NCI-H1694 (cell line): ENCODE measurements at regions not wholly inside any gene's neighbourhood (a gene's known extent, or its start where the extent isn't known, plus 50 kb on each side); places are given as distances from the start of the nearest gene placed in this dataset.

Experiments used
- DNase-seq: peaks from one replicate; lab custom pipeline; 2025; lab: John Stamatoyannopoulos, UW

DNA sequence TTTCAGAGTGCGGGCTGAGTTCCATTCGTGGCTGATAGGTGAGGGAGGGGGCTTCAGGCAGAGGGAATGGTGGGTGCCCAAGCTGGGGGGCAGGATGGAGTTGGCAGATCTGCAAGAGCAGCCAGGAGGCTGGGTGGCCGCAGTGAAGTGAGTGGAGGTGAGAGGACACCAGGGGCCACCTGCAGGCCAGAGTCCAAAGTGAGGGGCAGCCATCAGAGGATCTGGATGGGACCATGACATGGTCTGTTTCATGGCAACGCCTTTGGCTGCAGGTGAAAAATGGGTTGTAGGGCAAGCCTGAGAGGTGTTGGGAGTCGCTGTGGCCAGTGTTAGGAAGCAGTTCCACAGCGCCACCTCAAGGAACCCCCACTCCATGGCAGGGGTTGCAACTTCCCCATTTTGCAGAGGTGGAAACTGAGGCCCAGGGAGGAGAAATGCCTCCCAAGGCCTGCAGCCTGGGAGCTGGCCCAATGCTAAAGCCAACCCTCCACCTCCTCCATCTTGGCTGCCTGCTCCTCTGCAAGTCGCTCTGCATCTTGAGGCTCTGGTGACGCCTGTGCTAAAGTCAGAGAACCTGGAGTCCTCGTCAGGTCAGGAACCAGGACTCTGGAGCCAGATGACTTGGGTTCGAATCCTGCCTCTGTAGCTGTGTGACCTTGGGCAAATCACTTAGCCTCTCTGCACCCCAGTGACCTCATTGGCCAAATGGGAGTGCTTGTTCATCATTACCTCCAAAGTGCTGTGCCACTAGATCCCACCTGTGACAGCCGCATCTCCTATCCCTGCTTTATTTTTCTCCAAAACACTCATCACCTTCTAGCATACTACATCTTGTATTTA lies 153.8 kb downstream of the CEBPB start:
- no peak for DNase-seq

DNA sequence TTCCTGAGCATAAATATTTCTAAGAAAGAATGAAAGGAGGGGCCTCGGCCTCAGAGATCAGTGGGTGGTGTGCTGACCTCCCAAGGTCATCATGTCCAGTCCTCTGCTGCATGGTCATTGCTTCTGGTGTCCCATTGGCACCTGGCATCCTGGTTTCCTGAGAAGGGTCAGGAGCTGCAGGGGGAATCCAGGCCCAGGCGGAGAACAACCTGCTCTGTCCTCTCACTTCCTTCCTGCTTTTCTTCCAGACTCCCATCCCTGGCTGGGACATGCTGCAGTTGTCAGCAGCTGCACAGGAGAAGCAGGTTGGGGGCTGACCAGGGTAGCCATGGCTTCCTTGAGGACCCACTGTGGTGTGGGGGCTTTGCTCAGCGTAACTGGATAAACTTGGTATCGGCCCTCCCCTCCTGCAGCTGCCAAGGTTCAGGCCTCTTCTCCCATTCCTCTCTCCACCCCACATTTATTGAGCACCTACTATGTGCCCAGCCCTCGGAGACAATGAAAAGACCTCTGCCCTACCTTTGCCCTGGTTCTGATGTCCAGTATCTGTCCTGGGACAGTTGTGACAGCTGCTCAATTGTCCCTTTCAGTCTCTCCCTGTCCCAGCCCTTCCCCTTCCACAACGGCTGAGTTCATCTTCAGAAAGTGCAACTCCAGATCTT lies 155.2 kb downstream of the CEBPB start:
- no peak for DNase-seq

DNA sequence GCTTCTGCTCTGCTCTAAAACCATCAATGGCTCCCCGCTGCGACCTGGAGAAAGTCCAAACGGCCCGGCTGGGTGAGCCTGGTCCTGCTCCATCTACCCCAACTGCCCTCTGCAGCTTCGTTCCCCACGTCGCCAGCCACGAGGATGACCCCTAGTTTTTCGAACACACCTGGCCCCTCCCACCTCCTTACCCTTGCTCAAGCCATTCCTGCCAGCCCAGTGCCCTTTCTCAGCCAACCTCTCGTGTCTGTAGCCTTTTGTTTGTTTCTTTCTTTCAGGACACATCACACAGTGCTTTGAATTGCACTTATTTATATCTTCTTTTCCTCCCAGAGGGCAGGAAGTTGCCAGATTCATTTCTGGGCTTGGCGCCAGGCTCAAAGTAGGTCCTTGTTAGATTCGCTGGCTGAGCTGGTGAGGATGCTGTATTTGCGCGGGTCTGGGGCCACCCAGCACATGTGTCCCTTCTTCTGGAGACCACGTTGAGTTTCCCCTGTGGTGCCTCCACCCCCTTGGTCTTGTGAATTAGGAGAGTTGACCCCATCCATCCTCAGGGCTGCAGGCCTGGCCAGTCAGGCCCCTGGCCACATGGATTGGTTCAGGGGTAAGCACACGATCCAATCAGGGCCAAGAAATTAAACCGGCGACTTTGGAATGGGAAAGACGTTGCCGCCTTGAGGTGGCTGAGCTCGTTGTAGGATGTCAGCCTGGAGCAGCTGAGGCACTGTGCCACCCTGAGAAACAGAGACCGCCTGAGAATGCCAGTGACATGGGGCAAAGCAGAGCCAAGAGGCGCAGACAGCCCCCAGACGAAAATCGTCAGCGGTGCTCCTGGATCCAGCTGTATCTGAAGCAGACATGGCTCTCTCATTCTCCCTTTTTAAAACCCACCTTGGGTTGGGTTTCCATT lies 156.0 kb downstream of the CEBPB start:
- DNase-seq: peak; percentile 46

DNA sequence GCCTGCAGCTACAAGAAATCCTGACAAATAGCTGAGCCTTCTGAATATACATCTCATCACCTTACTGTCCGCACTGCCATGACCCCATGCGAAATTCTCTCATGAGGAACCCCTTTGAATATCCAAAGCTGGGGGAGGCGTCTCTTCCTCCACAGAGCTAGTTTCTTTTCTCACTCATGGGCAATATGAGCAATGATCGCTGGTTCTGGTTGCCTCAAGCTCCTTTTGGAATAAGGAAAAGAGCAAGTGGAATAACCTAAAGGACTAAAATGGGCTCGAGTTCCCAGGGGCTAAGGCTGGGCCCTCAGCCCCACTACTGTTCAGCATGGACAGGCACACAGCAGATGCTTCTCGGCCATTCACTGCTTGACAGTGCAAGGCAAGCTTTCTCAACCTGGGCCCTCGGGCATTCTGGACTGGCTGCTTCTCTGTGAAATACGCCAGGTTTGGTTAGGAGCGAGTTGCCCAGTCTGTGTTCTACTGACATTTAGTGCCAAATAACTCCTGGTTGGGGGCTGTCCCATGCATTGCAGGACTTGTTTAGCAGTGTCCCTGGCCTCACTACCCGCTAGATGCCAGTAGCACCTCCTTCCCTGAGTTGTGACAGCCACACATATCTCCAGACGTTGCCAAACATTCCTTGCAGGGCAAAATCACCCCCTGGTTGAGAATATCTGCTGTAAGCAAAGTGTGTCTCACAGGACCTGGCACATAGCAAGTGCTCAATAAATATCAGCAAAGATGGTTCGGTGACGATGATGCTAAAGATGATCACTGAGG lies 156.8 kb downstream of the CEBPB start:
- no peak for DNase-seq

DNA sequence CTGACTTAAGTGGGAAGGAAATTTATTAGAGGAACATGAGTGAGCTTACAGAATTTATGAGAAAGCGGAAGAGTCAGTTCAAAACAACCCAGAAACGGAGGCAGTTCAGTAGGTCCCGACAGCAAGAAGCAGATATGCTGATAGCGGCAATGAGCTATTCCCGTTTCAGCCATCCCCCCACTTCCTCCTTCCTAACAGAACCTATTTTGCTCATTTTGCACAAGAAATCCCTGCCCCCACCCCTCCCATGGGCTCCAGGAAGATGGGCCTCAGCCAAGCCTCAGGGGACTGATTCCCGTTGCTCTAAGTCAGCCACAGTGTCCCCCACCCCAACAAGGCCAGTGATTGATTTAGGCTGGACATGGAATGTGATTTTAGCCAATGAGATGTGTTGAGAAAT lies 157.5 kb downstream of the CEBPB start:
- DNase-seq: no peak

DNA sequence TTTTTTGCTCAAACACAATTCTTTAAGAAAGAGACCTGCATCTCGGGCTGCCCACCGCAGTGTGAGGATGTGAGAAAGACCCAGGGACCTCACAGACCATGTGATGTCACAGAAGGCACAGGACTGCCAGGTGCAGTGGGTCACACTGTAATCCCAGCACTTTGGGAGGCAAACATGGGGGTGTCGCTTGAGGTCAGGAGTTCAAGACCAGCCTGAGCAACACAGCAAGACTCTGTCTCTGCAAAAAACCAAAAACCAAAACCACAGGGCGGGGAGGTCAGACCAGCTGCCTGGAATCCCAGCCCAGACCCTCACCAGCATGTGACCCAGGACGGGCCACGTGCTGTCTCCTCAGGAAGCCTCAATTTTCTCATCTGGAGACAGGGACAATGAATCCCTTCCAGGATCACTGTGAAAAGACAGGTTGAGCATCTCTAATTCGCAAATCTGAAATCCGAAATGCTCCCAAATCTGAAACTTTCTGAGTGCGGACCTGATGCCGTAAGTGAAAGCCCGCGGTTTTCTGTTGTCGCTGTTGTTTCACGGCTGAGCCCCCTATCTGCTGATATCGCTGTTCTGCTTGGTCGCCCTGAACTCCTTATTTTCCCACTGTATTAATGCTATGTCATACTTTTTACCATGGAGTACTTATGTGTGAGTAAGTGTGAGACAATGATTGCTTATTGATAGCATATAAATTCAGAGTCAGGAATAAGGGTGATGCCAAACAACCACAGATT lies 159.5 kb upstream of the PTPN1 start:
- no peak for DNase-seq

DNA sequence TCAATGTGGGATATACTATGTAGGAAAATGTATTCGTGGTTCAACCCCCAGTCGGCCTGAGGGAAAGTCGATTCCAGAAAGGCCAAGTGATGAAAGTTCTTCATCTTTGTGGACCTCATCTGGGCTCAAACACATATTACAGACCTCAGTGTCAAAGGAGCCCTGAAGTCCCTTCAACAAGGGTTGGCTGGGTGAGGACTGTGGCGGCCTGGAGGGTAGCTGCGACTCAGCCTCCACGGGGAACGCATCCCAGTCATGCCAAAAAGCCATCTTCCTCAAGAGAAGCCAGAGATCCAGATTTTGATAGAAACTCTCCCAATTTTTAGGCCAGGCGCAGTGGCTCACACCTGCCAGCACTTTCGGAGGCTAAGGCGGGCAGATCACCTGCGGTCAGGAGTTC lies 158.6 kb upstream of the PTPN1 start:
- no peak for DNase-seq

DNA sequence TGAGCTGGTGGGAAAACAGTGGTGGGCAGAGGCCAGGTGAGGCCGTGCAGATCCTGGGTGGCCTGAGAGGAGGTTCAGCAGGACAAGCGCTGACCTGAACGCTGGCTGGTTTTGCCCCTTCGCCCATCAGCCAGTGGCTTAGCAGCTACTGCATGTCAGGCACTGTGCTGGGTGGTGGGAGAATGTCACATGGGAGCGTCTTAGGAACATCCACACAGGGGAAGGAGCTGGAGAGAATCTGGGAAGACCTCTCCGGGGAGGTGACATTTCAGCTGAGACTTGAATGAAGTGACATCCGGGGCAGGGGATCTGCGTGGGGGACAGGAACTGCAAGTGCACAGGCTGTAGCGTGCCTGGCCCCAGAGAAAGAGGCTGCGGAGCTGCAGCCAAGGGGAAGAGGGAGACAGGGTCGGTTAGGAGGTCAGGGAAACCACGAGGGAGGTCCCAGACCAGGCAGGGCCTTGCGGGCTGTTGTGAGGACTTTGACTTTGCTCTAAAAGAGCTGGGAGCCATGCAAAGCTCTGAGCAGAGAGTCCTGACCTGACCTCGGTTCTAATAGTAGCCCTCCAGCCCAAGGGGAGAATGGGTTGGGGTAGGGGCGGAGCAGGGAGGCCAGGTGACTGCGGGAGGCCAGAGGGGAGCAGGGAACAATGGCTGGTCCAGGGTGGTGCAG lies 156.8 kb upstream of the PTPN1 start:
- DNase-seq: no peak

DNA sequence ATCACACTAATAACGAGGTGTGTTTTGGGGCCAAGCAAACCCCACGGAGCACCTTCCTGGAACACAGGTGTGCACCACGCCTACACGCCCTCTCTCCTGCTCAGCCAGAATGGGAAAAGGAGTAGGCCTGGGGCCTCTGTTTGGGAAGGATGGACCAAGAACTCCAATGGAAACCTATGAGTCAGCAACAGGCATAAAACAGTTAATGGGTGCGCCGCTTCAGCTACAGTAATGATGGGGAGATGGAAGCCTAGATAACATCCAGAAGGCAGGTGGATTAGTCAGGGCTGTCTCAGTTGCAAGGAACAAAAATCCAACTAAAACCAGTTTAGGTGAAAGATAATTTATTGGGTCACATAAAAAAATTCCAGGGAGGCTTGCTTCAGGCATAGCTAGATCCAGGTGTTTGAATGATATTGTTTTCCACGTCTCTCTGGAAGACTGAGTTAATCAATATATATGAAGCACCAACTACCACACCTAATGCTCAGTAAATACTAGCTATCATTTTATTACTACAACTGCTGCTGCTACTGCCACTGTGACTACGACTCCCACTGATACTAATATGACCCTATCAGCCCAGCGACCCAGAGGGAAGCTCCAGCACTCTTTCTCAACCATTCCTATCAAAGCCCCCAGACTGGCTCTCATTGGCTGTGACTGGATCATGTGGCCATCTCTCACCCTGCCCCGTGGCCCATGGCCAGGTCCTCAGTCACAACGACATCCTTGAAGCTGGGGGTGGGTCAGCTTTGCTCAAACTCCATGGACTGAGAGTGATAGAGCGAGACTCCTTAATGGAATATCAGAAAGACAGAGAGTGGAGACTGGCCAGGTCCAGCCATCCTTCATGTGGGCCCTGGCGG lies 155.2 kb upstream of the PTPN1 start:
- DNase-seq: no peak

DNA sequence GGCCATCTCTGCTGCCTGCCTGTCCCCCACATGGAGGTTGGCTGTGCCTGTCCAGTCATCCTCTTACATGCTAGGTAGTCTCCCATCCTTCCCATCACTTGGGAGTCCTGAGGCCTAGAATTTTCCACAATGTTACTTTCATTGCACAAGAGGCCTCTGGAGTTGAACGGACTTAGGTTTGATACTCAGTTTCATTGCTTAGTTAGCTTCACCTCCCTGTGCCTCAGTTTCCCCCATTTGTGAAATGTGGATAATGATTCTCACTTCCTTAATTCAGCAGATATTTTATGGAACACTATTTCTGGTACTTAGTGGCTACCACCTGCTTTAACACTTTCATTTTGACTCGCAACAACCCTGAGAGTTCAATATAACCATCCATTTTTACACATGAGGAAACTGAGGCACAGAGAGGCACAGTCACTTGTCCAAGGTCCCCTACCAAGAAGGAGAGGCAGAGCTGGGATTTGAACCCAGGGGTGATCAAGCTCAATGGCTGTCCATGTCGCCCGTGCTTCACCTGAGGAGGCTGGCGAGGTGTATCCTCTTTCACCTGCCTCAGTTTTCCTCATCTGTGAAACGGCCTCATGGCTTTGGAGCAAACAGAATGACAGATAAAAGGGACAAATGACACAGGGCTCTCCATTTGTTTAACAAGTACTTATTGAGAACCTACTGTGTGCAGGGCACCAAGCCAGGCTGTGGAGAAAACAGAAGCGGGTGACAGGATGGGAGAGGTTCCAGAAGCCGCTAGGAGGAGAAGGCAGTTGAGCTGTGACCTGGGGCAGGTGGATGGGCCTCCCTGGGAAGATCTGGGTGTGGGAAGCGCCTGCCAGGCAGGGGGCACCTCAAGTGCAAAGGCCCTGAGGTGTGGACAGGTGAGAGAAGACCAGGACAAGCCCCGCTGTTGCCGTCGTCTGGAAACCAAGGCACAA lies 154.3 kb upstream of the PTPN1 start:
- no peak for DNase-seq

DNA sequence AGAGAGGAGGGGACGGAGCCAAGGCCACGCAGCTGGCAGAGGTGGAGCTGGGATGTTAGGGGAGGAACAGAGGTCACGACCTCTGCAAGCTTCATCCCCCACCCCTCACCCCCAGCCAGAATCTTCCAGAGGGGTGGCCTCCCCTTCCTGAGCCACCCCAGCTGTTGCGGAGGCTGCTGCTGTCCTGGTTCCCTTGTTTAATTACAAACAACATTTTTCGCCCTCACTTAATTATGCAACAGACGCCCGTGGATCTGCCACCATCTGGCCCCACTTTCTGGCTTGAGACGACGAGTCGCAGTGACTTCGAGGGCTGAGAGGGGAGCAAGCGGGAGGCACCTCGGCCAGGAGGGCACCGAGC lies 153.7 kb upstream of the PTPN1 start:
- peak; percentile 66 for DNase-seq

DNA sequence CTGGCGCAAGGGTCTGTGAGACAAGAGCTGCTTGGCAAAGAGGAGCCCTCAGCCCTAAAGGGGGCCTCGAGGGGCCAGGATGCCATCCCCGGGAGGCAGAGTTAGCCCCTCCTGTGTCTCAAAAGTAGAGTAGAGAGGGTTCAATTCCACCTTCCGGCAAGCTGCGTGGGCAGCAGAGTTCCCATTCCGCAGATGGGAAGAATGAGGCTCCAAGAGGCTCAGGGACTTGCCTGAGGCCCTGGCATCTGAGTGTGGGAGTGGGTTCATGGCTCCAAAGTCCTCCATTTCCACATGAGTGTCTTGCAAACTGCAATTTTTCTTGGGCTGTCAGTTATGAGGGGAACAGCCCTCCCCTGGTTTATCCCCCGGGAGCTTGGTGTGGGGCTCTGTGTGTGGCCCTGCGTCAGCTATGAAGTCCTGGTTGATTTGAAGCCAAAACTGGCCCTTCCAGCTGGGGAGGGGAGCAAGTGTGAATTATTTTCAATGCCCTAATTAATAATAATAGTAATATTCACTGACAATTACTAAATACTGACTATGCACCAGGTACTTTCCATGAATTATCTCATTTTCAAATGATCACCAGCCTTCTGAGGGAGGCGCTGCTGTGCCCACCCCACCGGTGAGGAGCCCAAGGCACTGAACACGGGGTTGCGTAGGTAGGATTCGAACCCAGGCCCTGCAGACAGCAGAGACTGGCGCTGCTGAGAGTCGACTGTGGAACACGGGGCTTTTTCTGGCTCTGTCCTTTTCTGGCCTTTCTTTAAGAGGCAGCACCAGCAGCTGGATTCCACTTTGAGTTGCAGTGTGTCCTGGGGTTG lies 153.0 kb upstream of the PTPN1 start:
- DNase-seq: no peak

DNA sequence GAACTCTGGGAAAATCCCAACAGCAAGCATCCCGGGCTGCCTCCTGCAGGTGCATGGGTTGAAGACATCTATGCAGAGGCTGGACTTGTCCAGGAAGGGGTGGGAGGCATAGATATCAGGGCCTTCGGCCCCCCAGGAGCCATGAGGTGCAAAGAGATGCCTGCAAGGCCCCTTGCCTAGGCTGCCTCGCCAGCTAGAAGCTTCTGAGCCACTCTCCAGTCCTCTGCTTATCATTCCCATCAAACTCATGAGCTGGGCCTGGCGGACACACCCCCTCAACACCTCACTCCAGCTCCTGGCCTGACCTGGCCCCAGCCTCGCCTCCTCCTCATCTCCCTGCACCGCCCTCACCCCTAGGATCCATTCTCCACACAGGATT lies 152.4 kb upstream of the PTPN1 start:
- DNase-seq: no peak

DNA sequence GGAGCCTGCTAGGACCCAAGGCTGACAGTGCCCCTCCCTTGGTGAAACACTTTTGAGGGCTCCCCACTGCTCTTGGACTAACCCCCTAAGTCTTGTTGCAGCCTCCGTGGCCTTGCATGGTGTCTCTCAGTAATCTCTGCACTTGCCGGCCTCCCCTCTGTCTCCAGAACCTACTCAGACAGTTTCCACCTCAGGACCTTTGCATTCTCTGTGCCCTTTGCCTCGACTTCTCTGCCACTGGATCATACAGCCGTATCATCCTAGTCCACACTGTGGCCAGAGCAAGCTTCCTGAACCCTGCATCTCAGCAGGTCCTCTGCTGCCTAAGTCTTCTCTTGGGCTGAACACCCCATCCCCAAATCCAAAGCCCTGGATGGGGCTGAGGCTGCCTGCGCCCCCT lies 152.0 kb upstream of the PTPN1 start:
- no peak for DNase-seq

DNA sequence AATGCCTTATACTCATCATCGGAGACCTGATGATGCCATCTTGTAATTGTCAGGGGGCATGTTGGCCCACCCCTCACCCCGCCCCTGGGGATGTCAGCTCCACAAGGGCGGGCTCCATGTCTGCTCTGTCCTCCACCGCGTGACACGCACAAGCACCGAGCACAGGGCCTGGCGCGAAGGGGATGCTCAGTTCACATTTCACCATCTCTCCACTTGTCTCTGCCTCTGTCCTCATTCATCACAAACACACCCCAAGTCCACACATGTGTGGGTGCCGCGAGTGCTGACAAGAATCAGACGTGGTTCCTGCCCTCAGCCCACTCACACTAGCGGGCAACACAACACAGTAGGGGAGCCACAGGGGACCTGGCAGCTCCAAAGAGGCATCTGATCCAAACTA lies 151.2 kb upstream of the PTPN1 start:
- no peak for DNase-seq

DNA sequence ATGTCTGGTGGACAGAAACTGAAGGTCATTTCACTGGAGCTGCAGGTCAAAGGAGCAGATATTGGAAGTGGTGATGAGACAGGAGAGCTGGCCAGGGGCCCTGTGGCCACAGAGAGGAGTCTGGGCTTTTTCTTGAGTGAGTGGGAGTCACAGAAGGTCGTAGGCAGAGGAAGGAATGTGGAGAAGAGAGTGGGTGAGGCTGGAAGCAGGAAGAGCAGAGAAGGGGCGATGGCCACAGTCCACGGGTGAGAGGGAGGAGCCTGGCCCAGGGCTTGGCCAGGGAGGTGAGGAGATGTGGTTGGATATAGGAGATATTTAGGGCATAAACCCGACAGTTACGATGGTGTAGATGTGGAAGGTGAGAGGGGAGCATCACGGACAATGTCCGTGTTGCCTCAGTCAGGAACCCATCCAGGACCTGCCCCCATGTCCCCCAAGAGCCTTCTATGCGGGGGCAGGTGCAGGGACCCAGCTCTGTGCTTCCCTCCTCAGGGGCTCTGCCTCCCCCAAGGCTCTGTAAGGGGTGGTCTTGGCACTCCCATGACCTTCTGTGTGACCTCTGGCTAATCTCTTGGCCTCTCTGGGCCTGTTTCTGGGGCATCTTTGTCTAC lies 150.5 kb upstream of the PTPN1 start:
- DNase-seq: no peak

DNA sequence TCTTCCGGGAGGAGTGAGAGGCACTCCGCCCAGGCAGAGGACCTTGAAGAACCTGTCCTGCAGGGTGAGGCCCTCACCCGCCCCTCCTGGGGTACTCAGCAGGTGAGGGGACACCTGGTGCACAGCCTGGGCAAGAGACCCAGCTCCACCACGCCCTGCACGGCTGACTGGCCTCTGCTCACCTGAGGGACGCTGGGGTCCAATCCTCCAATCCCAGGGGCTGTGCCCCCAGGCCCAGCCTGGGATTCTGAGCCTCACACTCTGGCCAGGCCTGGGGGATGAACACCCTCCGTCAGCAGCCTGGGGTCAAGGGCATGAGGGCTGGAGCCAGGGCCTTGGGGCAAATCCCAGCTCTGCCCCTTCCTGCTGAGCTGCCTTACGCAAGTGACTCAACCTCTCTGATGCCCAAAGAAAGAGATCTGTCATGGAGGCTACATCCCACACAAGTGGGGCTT lies 149.9 kb upstream of the PTPN1 start:
- no peak for DNase-seq
